ENCODE measurements at regions not wholly inside any gene's neighbourhood (a gene's known extent, or its start where the extent isn't known, plus 50 kb on each side); places are given as distances from the start of the nearest gene placed in this dataset.

- TF ChIP-seq RAD21 (CRISPR knock-in tag; conservative IDR thresholded peaks at IDR 0.05 in 1 of 2, IDR thresholded peaks at IDR 0.05 in 1 of 2) (peak; percentile 58 to 76), CTCF (IDR thresholded peaks at IDR 0.05 in 2 of 3, conservative IDR thresholded peaks at IDR 0.05 in 1 of 3; ENCODE audit: insufficient read depth in 2 of 3, low read depth in 1 of 3, low read length in 3 of 3) (peak in 2 of 3 experiments; percentile 19 to 45; a peak in 2 of 6 replicates), NFE2L1 (tag; IDR thresholded peaks at IDR 0.05; ENCODE audit: borderline replicate concordance, low read depth) (no peak)
Observed at GRCh38 chr2:155377266-155377680, 678.8 kb downstream of the KCNJ3 start (continued).

GRCh38 chr2:155372969-155373368 is 674.5 kb downstream of the KCNJ3 start:
- ATAC-seq (peak; percentile 42; the same call in 2 of the 3 replicates), DNase-seq (ENCODE audit: extremely low read depth in 1 of 4, low spot score in 3 of 4) (no peak), FAIRE-seq (no peak)
- BruUV-seq (replicated peaks) = no TSS peak
- POLR2A ChIA-PET = no interaction called here
- Histone ChIP-seq H4K20me1 (replicated peaks; ENCODE audit: control insufficient read depth, insufficient read depth, low read length) (no peaks in the 10 kb centered on the region), H3K79me2 (ENCODE audit: control insufficient read depth, insufficient read depth, low read length) (peaks cover 28% of the 10 kb centered on the region), H3K36me3 (ENCODE audit: control insufficient read depth, insufficient read depth, low read length) (no peaks in the 10 kb centered on the region), H3K9me1 (ENCODE audit: control insufficient read depth, insufficient read depth, low read length) (no peaks in the 10 kb centered on the region), H3K4me1 (replicated peaks in 1 of 2; ENCODE audit: control insufficient read depth in 2 of 2, insufficient read depth in 2 of 2, low read length in 2 of 2) (no peaks in the 10 kb centered on the region), H3K4me3 (no peak overlapping the region), H3K27ac (ENCODE audit: extremely low read depth, low read depth, low read length) (no peak overlapping the region), H3K9ac (ENCODE audit: insufficient read depth in 1 of 2, low read depth in 2 of 2, low read length in 2 of 2) (no peak overlapping the region), H2AFZ (ENCODE audit: low read depth, low read length) (no peak overlapping the region), H3K9me3 (replicated peaks; ENCODE audit: control insufficient read depth, insufficient read depth, low read depth, low read length) (no peaks in the 10 kb centered on the region), H3K4me2 (ENCODE audit: insufficient read depth, low read length) (no peak overlapping the region), H3K27me3 (ENCODE audit: control insufficient read depth in 2 of 2, insufficient read depth in 2 of 2, low read length in 2 of 2) (no peaks in the 10 kb centered on the region)
- CTCF ChIA-PET (ENCODE audit: low intra/inter-chr PET ratio) = no interaction called here
- whole genome bisulfite sequencing (ENCODE audit: insufficient coverage, low coverage, missing lambda C conversion rate) = 38% methylated on average over 2 of the region's 2 CpGs
- TF ChIP-seq RAD21 (CRISPR knock-in tag; conservative IDR thresholded peaks at IDR 0.05 in 1 of 2, IDR thresholded peaks at IDR 0.05 in 1 of 2) (peak; percentile 36 to 61), RBM39 (optimal IDR thresholded peaks at IDR 0.05; ENCODE audit: low read depth, low read length) (no peak), CTCF (IDR thresholded peaks at IDR 0.05 in 2 of 3, conservative IDR thresholded peaks at IDR 0.05 in 1 of 3; ENCODE audit: insufficient read depth in 2 of 3, low read depth in 1 of 3, low read length in 3 of 3) (peak in 1 of 3 experiments; percentile 35; a peak in 1 of 6 replicates), ZNF551 (CRISPR knock-in tag; IDR thresholded peaks at IDR 0.05) (no peak), SMARCC2 (IDR thresholded peaks at IDR 0.05; ENCODE audit: low read depth) (no peak), RAD51 (IDR thresholded peaks at IDR 0.05; ENCODE audit: borderline replicate concordance, low read depth) (no peak), ZNF75A (CRISPR knock-in tag; IDR thresholded peaks at IDR 0.05) (no peak)
- intact Hi-C loops (cut with micrococcal nuclease) = no loop called here
- in situ Hi-C loops (cut with MboI) = no loop called here

Measured in K562 (cell line).